Neutrophil (primary cell): ENCODE measurements at regions not wholly inside any gene's neighbourhood (a gene's known extent, or its start where the extent isn't known, plus 50 kb on each side); places are given as distances from the start of the nearest gene placed in this dataset.
A peak's percentile ranks its signal among the peaks of the same experiment; 100 is the strongest.

Experiments
- H3K27ac ChIP-seq: fragments of 200-600 bp; sonication (generic); 2 replicates; pipeline ENCODE4 v1.5.1; 2016; ENCODE audit warnings: mild to moderate bottlenecking, moderate library complexity
- H3K27me3 ChIP-seq: fragments of 200-600 bp; sonication (generic); 2 replicates; pipeline ENCODE4 v1.6.0; 2016; ENCODE audit warnings: mild to moderate bottlenecking
- H3K36me3 ChIP-seq: fragments of 200-600 bp; sonication (generic); 2 replicates; pipeline ENCODE4 v1.5.1; 2017
- H3K4me1 ChIP-seq, 2 experiments: fragments of 200-600 bp in 1 of 2; sonication (generic) in 1 of 2; 1 replicate in 1 of 2; 2 replicates in 1 of 2; pipeline versions ENCODE4 v1.5.1 to v1.6.1; 2013 to 2016; ENCODE audit warnings: low read depth in 1 of 2, low read length in 1 of 2, mild to moderate bottlenecking in 1 of 2, moderate library complexity in 1 of 2; ENCODE audit not compliant: control insufficient read depth in 1 of 2, insufficient read depth in 1 of 2
- H3K4me3 ChIP-seq, 2 experiments: fragments of 200-600 bp in 1 of 2; sonication (generic) in 1 of 2; 1 replicate in 1 of 2; 2 replicates in 1 of 2; pipeline ENCODE4 v1.5.1; 2013 to 2016; ENCODE audit warnings: low read depth in 1 of 2, low read length in 1 of 2, mild to moderate bottlenecking in 1 of 2, moderate library complexity in 1 of 2
- H3K9me3 ChIP-seq: fragments of 200-600 bp; sonication (generic); 2 replicates; pipeline ENCODE4 v1.5.1; 2016
- CTCF ChIP-seq: fragments of 200-600 bp; sonication (generic); IDR thresholded peaks from 2 replicates; pipeline ENCODE4 v1.5.1; 2016; ENCODE audit warnings: antibody characterized with exemption

DNA sequence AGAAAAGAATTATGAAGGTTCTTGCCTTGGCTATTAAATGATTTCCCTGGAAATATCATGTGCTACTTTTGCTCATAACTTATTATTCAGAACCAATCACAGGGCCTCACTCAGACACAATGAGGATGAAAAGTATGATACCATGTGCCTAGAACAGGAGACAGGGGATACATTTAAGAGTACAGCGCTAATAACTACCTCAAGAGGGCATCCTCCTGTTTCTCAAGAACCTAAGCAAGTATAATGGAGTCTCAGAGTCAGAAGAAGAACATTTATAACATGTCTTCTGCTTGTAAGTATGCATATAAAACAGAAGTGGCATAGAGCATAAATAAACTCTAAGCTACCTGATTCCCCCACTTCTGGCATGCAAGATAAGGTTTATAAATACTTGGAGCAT is 125.4 kb upstream of the MME start:
- TF ChIP-seq CTCF: peak; percentile 61
- peak overlapping the region; percentile 2 for H3K27ac ChIP-seq
- peaks cover 50 to 54% of the 10 kb centered on the region in 2 experiments for H3K4me1 ChIP-seq
- no peak overlapping the region for H3K4me3 ChIP-seq
- H3K27me3 ChIP-seq: no peaks in the 10 kb centered on the region
- no peaks in the 10 kb centered on the region for H3K36me3 ChIP-seq
- H3K9me3 ChIP-seq: no peaks in the 10 kb centered on the region

DNA sequence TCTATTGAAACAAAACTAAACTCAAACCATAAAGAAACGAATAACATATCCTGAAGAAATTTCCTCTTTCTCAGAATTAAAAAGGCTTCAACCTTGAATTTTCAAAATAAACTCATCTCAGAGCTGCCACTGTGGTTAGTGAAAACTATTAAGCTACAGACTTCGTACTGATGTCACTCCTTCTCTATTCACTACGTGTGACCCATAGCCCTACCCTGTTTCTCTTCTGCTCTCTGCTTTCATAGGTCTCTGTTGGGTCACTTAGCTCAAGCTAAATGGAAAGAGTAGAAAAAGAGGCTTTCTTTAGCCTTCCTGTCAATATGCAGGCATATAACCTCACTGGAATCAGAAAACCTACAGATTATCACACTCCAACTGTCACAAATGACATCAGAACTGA is 126.6 kb upstream of the MME start:
- Histone ChIP-seq H3K4me3 (no peak overlapping the region), H3K4me1 (peaks cover 38 to 42% of the 10 kb centered on the region in 2 experiments), H3K9me3 (no peaks in the 10 kb centered on the region), H3K27ac (peak overlapping the region; percentile 28), H3K36me3 (no peaks in the 10 kb centered on the region), H3K27me3 (no peaks in the 10 kb centered on the region)
- no peak for TF ChIP-seq CTCF

DNA sequence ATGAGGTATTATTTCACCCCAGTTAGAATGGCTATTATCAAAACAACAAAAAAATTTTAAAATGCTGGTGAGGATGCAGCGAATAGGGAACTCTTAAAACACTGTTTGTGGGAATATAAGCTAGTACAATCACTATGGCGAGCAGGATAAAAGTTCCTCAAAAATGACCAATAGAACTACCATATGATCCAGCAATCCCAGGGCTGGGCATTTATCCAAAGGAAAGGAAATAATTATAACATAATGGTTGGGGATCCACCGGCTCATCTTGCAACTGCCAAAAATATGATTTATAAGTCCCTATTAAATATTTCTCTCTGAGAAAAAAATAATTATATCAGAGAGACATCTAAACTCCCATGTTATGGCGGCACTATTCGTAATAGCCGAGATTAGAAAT is 127.6 kb upstream of the MME start:
- Histone ChIP-seq H3K27ac (no peak overlapping the region), H3K9me3 (no peaks in the 10 kb centered on the region), H3K27me3 (no peaks in the 10 kb centered on the region), H3K4me1 (peaks cover 28 to 32% of the 10 kb centered on the region in 2 experiments), H3K4me3 (no peak overlapping the region), H3K36me3 (no peaks in the 10 kb centered on the region)
- no peak for TF ChIP-seq CTCF

DNA sequence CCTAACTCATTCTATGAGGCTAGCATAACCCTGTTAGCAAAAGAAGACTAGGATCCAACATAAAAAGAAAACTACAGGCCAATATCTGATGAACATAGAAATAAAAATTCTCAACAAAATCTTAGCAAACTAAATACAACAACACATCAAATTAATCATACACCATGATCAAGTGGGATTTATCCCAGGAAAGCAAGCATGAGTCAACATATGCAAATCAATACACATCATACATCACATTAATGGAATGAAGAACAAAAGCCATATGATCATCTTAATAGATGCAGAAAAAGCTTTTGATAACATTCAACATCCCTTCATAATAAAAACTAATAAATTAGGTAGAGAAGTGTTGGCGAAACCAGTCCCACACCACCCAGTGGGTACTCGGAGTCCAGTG is 136.1 kb upstream of the MME start:
- Histone ChIP-seq H3K9me3 (no peaks in the 10 kb centered on the region), H3K27me3 (no peaks in the 10 kb centered on the region), H3K4me1 (no peaks in the 10 kb centered on the region), H3K36me3 (no peaks in the 10 kb centered on the region), H3K4me3 (no peak overlapping the region), H3K27ac (no peak overlapping the region)
- TF ChIP-seq CTCF: no peak

- Histone ChIP-seq H3K9me3 (no peaks in the 10 kb centered on the region), H3K4me1 (no peaks in the 10 kb centered on the region), H3K36me3 (no peaks in the 10 kb centered on the region), H3K4me3 (no peak overlapping the region), H3K27ac (no peak overlapping the region), H3K27me3 (no peaks in the 10 kb centered on the region)
- TF ChIP-seq CTCF: no peak
Observed at GRCh38 chr3:154942827-154943226, 137.3 kb upstream of the MME start.

GRCh38 chr3:154936196-154936595 is 143.9 kb upstream of the MME start:
- Histone ChIP-seq H3K4me3 (no peak overlapping the region), H3K36me3 (no peaks in the 10 kb centered on the region), H3K27ac (no peak overlapping the region), H3K4me1 (no peaks in the 10 kb centered on the region), H3K27me3 (no peaks in the 10 kb centered on the region), H3K9me3 (no peaks in the 10 kb centered on the region)
- TF ChIP-seq CTCF: no peak
